Activated CD4-positive, alpha-beta T cell treated with anti-CD3 and anti-CD28 coated beads for 36 hours (primary cell): ENCODE measurements at regions not wholly inside any gene's neighbourhood (a gene's known extent, or its start where the extent isn't known, plus 50 kb on each side); places are given as distances from the start of the nearest gene placed in this dataset.
A peak's percentile ranks its signal among the peaks of the same experiment; 100 is the strongest.

Experiments used
- ATAC-seq: fragments of 200-7000 bp; cut with Tn5 transposase; one replicate; pipeline ENCODE4 v1.10.0; 2021; ENCODE audit warnings: mild to moderate bottlenecking, moderate library complexity
- CTCF ChIA-PET: fragments of 350-600 bp; sonication (Branson Sonifier 250); formaldehyde crosslinking; loops from one replicate; lab custom pipeline; 2021; ENCODE audit warnings: antibody characterized with exemption; lab: Charles Lee
- POLR2A ChIA-PET: fragments of 350-600 bp; sonication (Branson Sonifier 250); formaldehyde crosslinking; loops from one replicate; lab custom pipeline; 2021; ENCODE audit warnings: antibody characterized with exemption, inconsistent platforms; lab: Charles Lee
- DNase-seq: peaks from one replicate; pipeline ENCODE4 v3.0.0-alpha.2; 2020
- H3K27ac Mint-ChIP-seq: one replicate; pipeline ENCODE4 v1.8.0; 2021; ENCODE audit warnings: mixed read lengths
- H3K27me3 Mint-ChIP-seq: one replicate; pipeline ENCODE4 v1.8.0; 2021; ENCODE audit warnings: mixed read lengths
- H3K36me3 Mint-ChIP-seq: one replicate; pipeline ENCODE4 v1.8.0; 2021; ENCODE audit warnings: low read depth, mixed read lengths
- H3K4me1 Mint-ChIP-seq: one replicate; pipeline ENCODE4 v1.8.0; 2021; ENCODE audit warnings: mixed read lengths
- H3K4me3 Mint-ChIP-seq: one replicate; pipeline ENCODE4 v1.8.0; 2021; ENCODE audit warnings: mild to moderate bottlenecking, moderate library complexity, mixed read lengths
- H3K9me3 Mint-ChIP-seq: one replicate; pipeline ENCODE4 v1.8.0; 2021; ENCODE audit warnings: low read depth, mixed read lengths
- intact Hi-C, 2 experiments: fragments of 100-400 bp; cut with DNase I in 1 of 2; cut with micrococcal nuclease in 1 of 2; formaldehyde crosslinking; loops; one replicate each; pipeline versions ENCODE4 v1.14.2 to v1.15.1; 2022 to 2024; cut with DNase I, micrococcal nuclease

DNA sequence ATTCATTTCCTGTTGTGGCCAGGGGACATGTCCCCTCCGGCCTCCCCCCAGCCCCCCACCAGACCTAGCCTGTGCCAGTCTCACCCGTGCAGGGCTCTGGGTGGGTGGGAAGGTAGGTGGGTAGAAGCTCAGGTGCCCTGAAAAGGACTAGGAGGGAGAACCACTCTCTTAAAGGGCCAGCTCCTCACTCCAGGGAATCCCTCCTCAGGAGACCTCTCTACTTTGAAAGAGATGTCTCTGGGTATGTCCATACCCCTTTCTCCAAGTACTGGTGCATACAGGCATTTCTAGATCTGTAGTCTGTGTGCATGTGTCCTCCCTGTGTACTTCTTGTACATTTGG is 60.8 kb upstream of the EPB41L1 start:
- H3K27ac Mint-ChIP-seq = no peak overlapping the region
- H3K27me3 Mint-ChIP-seq = peaks cover 33% of the 10 kb centered on the region
- H3K9me3 Mint-ChIP-seq = no peaks in the 10 kb centered on the region
- ChIA-PET POLR2A (interaction anchor here (0.6 kb wide), 1 partner anchor 357 kb away, joined by 3 read pairs; no protein-coding TSS in a partner anchor), CTCF (interaction anchor here (0.7 to 1.0 kb wide), 2 partner anchors 42 to 45 kb away, joined by 4 read pairs; no protein-coding TSS in a partner anchor)
- H3K4me3 Mint-ChIP-seq = peak overlapping the region; percentile 78
- ATAC-seq (peak; percentile 6), DNase-seq (no peak)
- intact Hi-C loops = no loop called here
- H3K4me1 Mint-ChIP-seq = peaks cover 10% of the 10 kb centered on the region
- no peaks in the 10 kb centered on the region for H3K36me3 Mint-ChIP-seq

GRCh38 chr20:36094497-36094896 is 60.0 kb upstream of the EPB41L1 start:
- DNase-seq (no peak), ATAC-seq (no peak)
- intact Hi-C loops = no loop called here
- Mint-ChIP-seq H3K27me3 (peaks cover 32% of the 10 kb centered on the region), H3K9me3 (no peaks in the 10 kb centered on the region), H3K36me3 (no peaks in the 10 kb centered on the region), H3K4me1 (peaks cover 10% of the 10 kb centered on the region), H3K27ac (no peak overlapping the region), H3K4me3 (no peak overlapping the region)
- POLR2A ChIA-PET = no interaction called here
- CTCF ChIA-PET = interaction anchor here (0.6 to 1.1 kb wide), 3 partner anchors 22 to 746 kb away, joined by 3 to 4 read pairs (median 3); no protein-coding TSS in a partner anchor

DNA sequence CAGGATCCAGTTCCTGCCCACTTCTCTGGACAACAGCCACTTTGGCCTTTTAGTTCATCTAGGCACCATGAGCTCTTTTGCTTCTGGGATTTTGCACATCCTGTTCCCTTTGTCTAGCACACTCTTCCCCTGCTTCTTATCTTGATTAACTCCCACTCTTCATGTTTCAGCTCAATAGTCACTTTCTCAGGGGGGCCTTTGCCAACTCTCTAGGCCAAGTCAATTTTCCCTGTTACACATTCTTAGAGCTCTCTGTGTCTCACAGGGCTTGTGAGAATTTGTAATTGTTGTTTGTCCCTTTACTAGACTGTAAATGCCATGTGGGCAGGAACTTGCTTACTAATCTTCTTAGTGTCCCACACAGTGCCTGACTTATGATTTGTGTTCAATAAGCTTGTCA is 58.1 kb upstream of the EPB41L1 start:
- ATAC-seq (peak; percentile 30), DNase-seq (no peak)
- H3K4me1 Mint-ChIP-seq = peaks cover 10% of the 10 kb centered on the region
- no peaks in the 10 kb centered on the region for H3K9me3 Mint-ChIP-seq
- no peaks in the 10 kb centered on the region for H3K36me3 Mint-ChIP-seq
- H3K27ac Mint-ChIP-seq = no peak overlapping the region
- H3K4me3 Mint-ChIP-seq = no peak overlapping the region
- intact Hi-C loops = no loop called here
- POLR2A ChIA-PET = interaction anchor here (0.6 kb wide), 1 partner anchor 768 kb away, joined by 6 read pairs; no protein-coding TSS in a partner anchor
- CTCF ChIA-PET = interaction anchor here (0.6 to 2.6 kb wide), 4 partner anchors 8 to 355 kb away, joined by 3 to 11 read pairs (median 4); partner anchors contain the start of gene RBM39
- peaks cover 21% of the 10 kb centered on the region for H3K27me3 Mint-ChIP-seq

DNA sequence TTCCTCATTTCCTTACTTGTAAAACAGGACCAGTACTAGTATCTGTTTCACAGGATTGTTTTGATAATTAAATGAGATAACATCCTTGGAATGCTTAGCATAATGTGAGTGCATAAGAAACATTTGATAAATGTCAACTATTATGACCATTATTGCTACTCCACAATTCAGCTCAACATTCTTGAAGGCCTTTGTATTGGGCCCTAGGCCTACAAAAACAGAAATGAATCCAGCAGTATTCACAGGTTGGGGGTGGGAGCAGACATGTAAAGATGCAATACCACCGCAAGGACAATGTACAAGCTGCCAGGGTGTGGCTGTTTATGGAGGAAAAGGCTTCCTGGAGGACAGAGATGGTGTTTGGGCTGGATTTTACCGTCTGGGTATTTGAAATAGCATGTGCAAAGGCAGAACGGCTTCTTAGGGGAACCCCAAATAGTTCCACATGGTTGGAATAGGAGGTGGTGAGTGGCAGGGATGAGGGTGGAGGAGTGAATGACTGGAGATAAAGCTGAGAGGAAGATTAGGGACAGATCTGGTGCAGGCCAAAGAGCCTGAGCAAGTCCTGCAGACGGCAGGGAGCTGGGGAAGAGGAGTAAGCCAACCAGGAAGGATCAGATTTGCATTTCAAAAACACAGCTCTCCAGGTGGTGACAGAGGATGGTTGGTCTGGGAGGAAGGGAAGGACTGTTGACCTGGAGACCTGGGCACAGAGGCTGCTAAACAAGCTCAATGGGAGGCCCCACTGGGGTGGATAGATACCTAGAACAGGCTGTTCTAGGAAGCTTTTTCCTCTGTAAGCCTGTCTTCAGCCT is 57.0 kb upstream of the EPB41L1 start:
- Mint-ChIP-seq H3K27me3 (peaks cover 16% of the 10 kb centered on the region), H3K36me3 (no peaks in the 10 kb centered on the region), H3K4me1 (peaks cover 10% of the 10 kb centered on the region), H3K27ac (no peak overlapping the region), H3K9me3 (no peaks in the 10 kb centered on the region), H3K4me3 (no peak overlapping the region)
- ChIA-PET POLR2A (no interaction called here), CTCF (interaction anchor here (0.9 to 2.6 kb wide), 5 partner anchors 9 to 100 kb away, joined by 3 to 11 read pairs (median 4); no protein-coding TSS in a partner anchor)
- no peak for ATAC-seq
- no peak for DNase-seq
- intact Hi-C loops = no loop called here

GRCh38 chr20:36098364-36098763 is 56.2 kb upstream of the EPB41L1 start:
- DNase-seq = no peak
- Mint-ChIP-seq H3K4me1 (peaks cover 6% of the 10 kb centered on the region), H3K9me3 (no peaks in the 10 kb centered on the region), H3K27me3 (peaks cover 10% of the 10 kb centered on the region), H3K27ac (no peak overlapping the region), H3K4me3 (no peak overlapping the region), H3K36me3 (no peaks in the 10 kb centered on the region)
- POLR2A ChIA-PET = no interaction called here
- intact Hi-C loops = no loop called here
- CTCF ChIA-PET = interaction anchor here (0.9 kb wide), 1 partner anchor 19 kb away, joined by 3 read pairs; no protein-coding TSS in a partner anchor
- ATAC-seq = no peak

GRCh38 chr20:36099106-36099505 is 55.4 kb upstream of the EPB41L1 start:
- ChIA-PET CTCF (no interaction called here), POLR2A (no interaction called here)
- H3K4me3 Mint-ChIP-seq = no peak overlapping the region
- H3K36me3 Mint-ChIP-seq = no peaks in the 10 kb centered on the region
- intact Hi-C loops = no loop called here
- H3K9me3 Mint-ChIP-seq = no peaks in the 10 kb centered on the region
- H3K27me3 Mint-ChIP-seq = peaks cover 6% of the 10 kb centered on the region
- peaks cover 3% of the 10 kb centered on the region for H3K4me1 Mint-ChIP-seq
- DNase-seq (no peak), ATAC-seq (no peak)
- no peak overlapping the region for H3K27ac Mint-ChIP-seq

GRCh38 chr20:36101192-36101591 is 53.3 kb upstream of the EPB41L1 start:
- ATAC-seq = no peak
- Mint-ChIP-seq H3K4me1 (peaks cover 2% of the 10 kb centered on the region), H3K36me3 (no peaks in the 10 kb centered on the region), H3K27me3 (no peaks in the 10 kb centered on the region), H3K9me3 (no peaks in the 10 kb centered on the region), H3K27ac (no peak overlapping the region), H3K4me3 (no peak overlapping the region)
- ChIA-PET POLR2A (no interaction called here), CTCF (interaction anchor here (0.5 kb wide), 1 partner anchor 9 kb away, joined by 3 read pairs; no protein-coding TSS in a partner anchor)
- intact Hi-C loops = no loop called here
- no peak for DNase-seq

DNA sequence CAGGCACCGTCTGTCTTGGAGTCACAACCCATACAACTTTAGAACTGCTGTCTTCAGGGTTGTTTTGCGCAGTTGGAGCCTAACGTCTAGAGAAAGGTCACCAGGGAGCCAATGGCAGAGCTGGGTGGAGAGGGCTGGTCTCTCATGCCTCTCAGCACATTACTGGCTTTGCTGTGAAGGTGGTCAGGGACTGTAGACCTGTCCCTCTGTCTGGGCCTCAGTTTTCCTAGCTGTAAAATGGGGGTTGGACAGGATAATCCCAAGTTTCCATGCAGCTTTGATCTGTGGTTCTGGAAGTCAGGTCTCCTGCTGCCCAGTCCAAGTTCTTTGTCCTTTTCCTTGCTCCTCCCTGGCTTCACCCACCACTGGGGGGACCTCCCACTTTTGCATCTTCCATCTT is 52.2 kb upstream of the EPB41L1 start:
- ATAC-seq (no peak), DNase-seq (no peak)
- H3K9me3 Mint-ChIP-seq = no peaks in the 10 kb centered on the region
- ChIA-PET CTCF (interaction anchor here (1.1 kb wide), 1 partner anchor 110 kb away, joined by 4 read pairs; no protein-coding TSS in a partner anchor), POLR2A (no interaction called here)
- no peaks in the 10 kb centered on the region for H3K27me3 Mint-ChIP-seq
- intact Hi-C loops = no loop called here
- H3K4me1 Mint-ChIP-seq = no peaks in the 10 kb centered on the region
- H3K36me3 Mint-ChIP-seq = no peaks in the 10 kb centered on the region
- no peak overlapping the region for H3K4me3 Mint-ChIP-seq
- H3K27ac Mint-ChIP-seq = no peak overlapping the region

DNA sequence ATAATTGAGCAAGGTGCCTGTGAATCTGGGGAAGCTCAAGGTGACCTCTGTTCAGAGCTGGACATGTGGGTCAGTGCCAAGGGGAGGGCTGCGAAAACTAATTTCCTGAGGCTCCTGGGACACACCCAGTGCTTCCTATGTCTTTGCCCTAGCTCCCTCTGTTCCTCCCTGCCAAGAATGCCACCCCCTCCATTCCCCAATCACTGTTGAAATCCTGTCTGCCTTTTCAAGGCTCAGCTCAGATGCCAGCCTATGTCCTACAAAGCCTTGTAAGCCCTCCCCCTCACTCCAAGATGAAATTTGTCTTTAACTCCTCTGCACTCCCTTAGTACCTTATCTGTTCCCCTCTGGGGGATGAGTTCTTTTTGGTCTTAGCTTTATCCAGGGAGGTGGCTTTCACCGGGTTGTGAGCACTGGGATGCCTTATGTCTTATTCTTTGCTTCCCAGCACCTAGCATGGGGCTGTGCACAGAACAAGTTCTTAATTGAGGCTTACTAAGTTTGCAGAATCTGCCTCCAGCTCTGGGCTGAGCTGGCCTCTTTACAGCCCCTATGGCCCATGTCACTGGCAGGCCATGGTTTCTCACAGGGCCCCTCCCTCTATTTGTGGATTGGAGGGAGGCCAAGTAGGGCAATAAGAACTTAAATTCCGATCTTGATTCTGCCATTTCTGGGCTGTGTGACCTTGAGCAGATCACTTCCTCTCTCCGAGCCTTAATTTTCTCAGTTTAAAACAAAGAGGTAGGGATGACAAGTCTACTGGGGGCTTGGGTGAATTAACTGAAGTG is 51.5 kb upstream of the EPB41L1 start:
- H3K4me1 Mint-ChIP-seq = no peaks in the 10 kb centered on the region
- intact Hi-C loops = no loop called here
- DNase-seq (no peak), ATAC-seq (no peak)
- H3K27me3 Mint-ChIP-seq = no peaks in the 10 kb centered on the region
- no peak overlapping the region for H3K4me3 Mint-ChIP-seq
- no peaks in the 10 kb centered on the region for H3K36me3 Mint-ChIP-seq
- ChIA-PET POLR2A (no interaction called here), CTCF (interaction anchor here (0.5 to 1.1 kb wide), 3 partner anchors 12 to 705 kb away, joined by 3 to 4 read pairs (median 3); no protein-coding TSS in a partner anchor)
- H3K9me3 Mint-ChIP-seq = no peaks in the 10 kb centered on the region
- H3K27ac Mint-ChIP-seq = no peak overlapping the region

- Mint-ChIP-seq H3K27me3 (no peaks in the 10 kb centered on the region), H3K27ac (no peak overlapping the region), H3K4me3 (no peak overlapping the region), H3K36me3 (no peaks in the 10 kb centered on the region), H3K9me3 (no peaks in the 10 kb centered on the region), H3K4me1 (no peaks in the 10 kb centered on the region)
- DNase-seq = no peak
- ChIA-PET POLR2A (no interaction called here), CTCF (no interaction called here)
- intact Hi-C loops = no loop called here
- no peak for ATAC-seq
Observed at GRCh38 chr20:36104244-36104643, 50.3 kb upstream of the EPB41L1 start.
